ENCODE measurements at regions not wholly inside any gene's neighbourhood (a gene's known extent, or its start where the extent isn't known, plus 50 kb on each side); places are given as distances from the start of the nearest gene placed in this dataset.

GRCh38 chr6:87822011-87822410 is 120.0 kb upstream of the AKIRIN2 start:
- TF ChIP-seq CTCF (IDR thresholded peaks at IDR 0.05), result no peak
- TF ChIP-seq EP300 (IDR thresholded peaks at IDR 0.05), result no peak

Data from ovary (tissue), 3 donors.